Activated T-cell treated with anti-CD3 and anti-CD28 coated beads, Interleukin-2, amount 50 U/mL, for 4 hours (primary cell): ENCODE measurements at regions not wholly inside any gene's neighbourhood (a gene's known extent, or its start where the extent isn't known, plus 50 kb on each side); places are given as distances from the start of the nearest gene placed in this dataset.
"Not testable (repeated sequence)": the region's sequence is repeated elsewhere in the genome, so short reads cannot be mapped to it uniquely, and the experiment has no call there.

Experiments
- ATAC-seq, 2 donors: fragments of 200-7000 bp; cut with Tn5 transposase; one replicate each; pipeline ENCODE4 v1.10.0; 2021
- DNase-seq: peaks from one replicate; pipeline ENCODE4 v3.0.0-alpha.2; 2020
- H3K27me3 Mint-ChIP-seq: one replicate; pipeline ENCODE4 v1.8.0; 2021; ENCODE audit warnings: low read depth, mixed read lengths
- H3K36me3 Mint-ChIP-seq: one replicate; pipeline ENCODE4 v1.8.0; 2022; ENCODE audit warnings: mixed read lengths; ENCODE audit not compliant: insufficient read depth
- H3K4me1 Mint-ChIP-seq: one replicate; pipeline ENCODE4 v1.8.0; 2021; ENCODE audit warnings: low read depth, mixed read lengths
- H3K4me3 Mint-ChIP-seq: one replicate; pipeline ENCODE4 v1.8.0; 2021; ENCODE audit warnings: mild to moderate bottlenecking, moderate library complexity, mixed read lengths
- H3K9me3 Mint-ChIP-seq: one replicate; pipeline ENCODE4 v1.8.0; 2021; ENCODE audit warnings: mixed read lengths

DNA sequence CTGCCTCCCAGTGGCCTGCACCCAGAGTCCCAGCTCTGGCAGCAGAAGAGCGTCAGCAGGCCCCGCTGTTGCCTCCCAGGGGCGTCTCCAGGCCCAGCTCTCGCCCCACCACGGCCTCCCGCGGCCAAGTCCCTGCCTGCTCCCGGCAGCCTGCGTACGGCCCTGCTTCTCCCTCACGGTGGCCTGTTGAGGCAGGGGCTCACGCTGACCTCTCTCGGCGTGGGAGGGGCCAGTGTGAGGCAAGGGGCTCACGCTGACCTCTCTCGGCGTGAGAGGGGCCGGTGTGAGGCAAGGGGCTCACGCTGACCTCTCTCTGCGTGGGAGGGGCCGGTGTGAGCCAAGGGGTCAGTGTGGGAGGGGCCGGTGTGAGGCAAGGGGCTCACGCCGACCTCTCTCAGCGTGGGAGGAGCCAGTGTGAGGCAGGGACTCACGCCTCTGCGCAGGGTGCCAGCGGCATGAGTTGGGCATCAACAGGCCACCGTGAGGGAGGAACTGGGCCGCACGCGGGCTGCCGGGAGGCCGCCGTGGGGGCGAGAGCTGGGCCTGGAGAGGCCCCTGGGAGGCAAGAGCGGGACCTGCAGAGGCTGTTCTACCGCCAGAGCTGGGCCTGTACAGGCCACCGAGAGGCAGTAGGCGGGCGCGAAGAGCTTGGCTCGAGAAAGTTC is 254.1 kb upstream of the NUPR2 start:
- not testable (repeated sequence) for H3K36me3 Mint-ChIP-seq, DNase-seq, ATAC-seq, H3K4me3 Mint-ChIP-seq, H3K4me1 Mint-ChIP-seq, H3K27me3 Mint-ChIP-seq, H3K9me3 Mint-ChIP-seq

DNA sequence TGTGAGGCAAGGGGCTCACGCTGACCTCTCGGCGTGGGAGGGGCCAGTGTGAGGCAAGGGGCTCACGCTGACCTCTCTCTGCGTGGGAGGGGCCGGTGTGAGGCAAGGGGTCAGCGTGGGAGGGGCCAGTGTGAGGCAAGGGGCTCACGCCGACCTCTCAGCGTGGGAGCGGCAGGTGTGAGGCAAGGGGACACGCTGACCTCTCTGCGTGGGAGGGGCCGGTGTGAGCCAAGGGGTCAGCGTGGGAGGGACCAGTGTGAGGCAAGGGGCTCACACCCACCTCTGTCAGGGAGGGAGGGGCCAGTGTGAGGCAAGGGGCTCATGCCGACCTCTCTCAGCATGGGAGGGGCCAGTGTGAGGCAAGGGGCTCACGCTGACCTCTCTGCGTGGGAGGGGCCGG is 251.7 kb upstream of the NUPR2 start:
- not testable (repeated sequence) for H3K9me3 Mint-ChIP-seq, ATAC-seq

DNA sequence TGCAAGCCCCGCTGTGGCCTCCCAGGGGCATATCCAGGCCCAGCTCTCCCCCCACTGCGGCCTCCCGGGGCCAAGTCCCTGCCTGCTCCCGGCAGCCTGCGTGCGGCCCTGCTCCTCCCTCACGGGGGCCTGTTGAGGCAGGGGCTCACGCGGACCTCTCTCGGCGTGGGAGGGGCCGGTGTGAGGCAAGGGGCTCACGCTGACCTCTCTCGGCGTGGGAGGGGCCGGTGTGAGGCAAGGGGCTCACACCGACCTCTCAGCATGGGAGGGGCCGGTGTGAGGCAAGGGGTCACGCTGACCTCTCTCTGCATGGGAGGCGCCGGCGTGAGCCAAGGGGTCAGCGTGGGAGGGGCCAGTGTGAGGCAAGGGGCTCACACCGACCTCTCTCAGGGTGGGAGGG is 251.2 kb upstream of the NUPR2 start:
- not testable (repeated sequence) for DNase-seq, H3K4me1 Mint-ChIP-seq, ATAC-seq, H3K4me3 Mint-ChIP-seq, H3K27me3 Mint-ChIP-seq, H3K36me3 Mint-ChIP-seq, H3K9me3 Mint-ChIP-seq

More for the DNA sequence above, 251.7 kb upstream of the NUPR2 start:
- not testable (repeated sequence) for H3K4me3 Mint-ChIP-seq, H3K4me1 Mint-ChIP-seq, H3K36me3 Mint-ChIP-seq, H3K27me3 Mint-ChIP-seq, DNase-seq

DNA sequence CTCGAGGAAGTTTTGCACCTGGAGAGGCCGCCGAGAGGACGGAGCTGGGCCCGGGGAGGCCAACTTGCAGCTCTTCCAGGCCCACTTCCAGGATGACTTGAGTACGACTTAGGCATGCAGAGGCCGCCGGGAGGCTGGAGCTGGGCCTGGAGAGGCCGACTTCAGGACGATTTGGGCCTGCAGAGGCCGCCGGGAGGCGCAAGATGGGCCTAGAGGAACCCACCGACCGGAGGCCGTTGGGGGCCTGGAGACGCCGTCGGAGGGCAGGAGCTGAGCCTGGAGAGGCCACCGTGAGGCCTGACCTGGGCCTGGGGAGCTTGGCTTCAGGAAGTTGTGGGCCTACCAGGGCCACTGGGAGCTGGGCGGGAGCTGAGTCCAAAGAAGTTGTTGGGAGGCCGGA is 250.5 kb upstream of the NUPR2 start:
- not testable (repeated sequence) for H3K27me3 Mint-ChIP-seq, H3K4me1 Mint-ChIP-seq, H3K36me3 Mint-ChIP-seq, ATAC-seq, H3K9me3 Mint-ChIP-seq, DNase-seq, H3K4me3 Mint-ChIP-seq

DNA sequence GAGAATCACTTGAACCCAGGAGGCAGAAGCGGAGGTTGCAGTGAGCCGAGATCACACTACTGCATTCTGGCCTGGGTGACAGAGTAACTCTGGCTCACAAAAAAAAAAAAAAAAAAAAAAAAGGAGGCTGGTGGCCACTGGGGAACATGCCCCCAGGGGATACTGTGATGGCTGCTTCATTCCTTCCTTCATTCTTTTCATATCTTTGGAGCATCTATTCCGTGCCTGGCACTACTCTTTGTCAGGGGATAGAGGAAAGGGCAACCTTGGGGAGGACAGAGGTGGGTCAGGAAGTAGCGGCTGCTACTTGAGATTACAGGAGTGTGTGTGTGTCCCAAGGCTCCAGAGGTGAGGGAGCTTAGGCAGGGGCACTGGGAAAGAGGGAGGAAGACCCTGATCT is 236.4 kb upstream of the NUPR2 start:
- not testable (repeated sequence) for H3K36me3 Mint-ChIP-seq, ATAC-seq, H3K4me3 Mint-ChIP-seq, H3K9me3 Mint-ChIP-seq, DNase-seq, H3K27me3 Mint-ChIP-seq, H3K4me1 Mint-ChIP-seq

DNA sequence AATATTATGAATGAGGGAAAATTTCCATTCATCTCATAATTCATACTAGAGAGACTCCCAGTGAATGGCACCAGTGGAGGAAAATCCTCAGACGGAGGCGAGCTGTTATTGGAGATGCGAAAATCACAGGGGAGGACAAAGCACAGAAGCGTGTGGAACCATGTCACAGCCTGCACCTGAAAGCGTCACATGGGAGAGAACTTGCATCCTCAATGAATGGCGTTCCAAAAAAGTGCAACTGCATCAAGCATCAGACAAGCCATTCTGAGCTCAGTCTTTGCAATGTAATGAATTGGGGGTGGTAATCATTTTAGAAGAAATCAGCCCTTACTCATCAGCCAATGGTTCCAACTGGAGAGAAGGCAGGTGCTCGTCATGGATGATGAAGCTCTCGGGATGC is 235.0 kb upstream of the NUPR2 start:
- H3K36me3 Mint-ChIP-seq, ATAC-seq, H3K9me3 Mint-ChIP-seq, H3K27me3 Mint-ChIP-seq, H3K4me3 Mint-ChIP-seq, DNase-seq, H3K4me1 Mint-ChIP-seq: not testable (repeated sequence)

DNA sequence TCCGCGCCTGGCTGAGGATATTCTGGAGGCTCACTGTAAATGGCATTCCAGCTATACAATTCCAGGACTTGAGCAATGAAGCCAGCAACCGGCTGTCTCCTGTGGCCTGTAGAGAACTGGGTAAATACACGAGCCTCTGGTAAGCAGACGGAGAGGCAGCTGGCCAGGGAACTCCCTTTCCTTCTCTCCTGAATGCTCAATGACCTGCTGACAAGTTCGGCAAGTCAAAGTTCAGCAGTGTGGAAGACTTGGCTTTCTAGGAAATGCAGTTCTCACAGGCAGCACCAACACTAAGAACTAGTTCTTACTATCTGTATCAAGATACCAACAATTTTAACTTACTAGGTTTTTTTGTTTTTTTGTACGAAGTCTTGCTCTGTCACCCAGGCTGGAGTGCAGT is 232.1 kb upstream of the NUPR2 start:
- not testable (repeated sequence) for DNase-seq, ATAC-seq, H3K4me1 Mint-ChIP-seq, H3K4me3 Mint-ChIP-seq, H3K27me3 Mint-ChIP-seq, H3K36me3 Mint-ChIP-seq
- H3K9me3 Mint-ChIP-seq = peaks cover 10% of the 10 kb centered on the region

DNA sequence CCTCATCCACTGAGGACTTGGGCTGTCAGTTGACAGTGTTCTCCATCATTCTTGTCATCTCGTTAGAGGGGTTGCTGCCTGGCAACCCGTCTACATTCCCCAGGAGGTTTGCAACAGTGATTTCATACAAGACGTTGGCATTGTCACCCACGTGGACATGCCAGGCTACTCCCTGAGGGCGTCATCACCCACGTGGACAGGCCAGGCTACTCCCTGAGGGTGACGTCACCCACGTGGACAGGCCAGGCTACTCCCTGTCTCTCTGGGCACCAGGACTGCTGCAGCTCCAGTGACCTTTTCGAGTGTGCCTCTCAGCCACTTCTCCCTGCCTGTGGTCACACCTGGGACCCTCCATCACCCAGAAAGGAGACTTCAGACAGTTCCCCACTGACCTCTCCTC is 212.1 kb upstream of the NUPR2 start:
- H3K9me3 Mint-ChIP-seq, H3K36me3 Mint-ChIP-seq, H3K27me3 Mint-ChIP-seq, H3K4me3 Mint-ChIP-seq, H3K4me1 Mint-ChIP-seq, ATAC-seq, DNase-seq: not testable (repeated sequence)

DNA sequence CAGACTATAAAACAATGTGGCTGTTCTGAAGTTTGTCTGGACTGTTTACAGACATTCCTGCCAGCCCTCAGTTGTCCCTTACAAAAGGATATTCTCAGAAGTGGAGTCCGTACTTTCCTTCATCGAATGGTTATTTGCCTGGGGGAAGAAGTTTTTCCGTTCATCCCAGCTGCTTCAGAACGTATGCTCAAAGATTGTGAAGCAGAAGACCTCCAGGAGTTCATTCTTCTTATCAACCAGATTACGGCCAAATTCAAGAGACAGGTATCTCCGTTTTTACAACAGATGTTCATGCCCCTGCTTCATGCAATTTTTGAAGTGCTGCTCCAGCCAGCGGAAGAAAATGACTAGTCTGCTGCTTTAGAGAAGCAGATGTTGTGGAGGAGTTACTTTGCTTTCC is 174.3 kb upstream of the NUPR2 start:
- Mint-ChIP-seq H3K9me3 (peaks cover 22% of the 10 kb centered on the region), H3K4me3 (no peak overlapping the region), H3K27me3 (peaks cover 2% of the 10 kb centered on the region), H3K36me3 (no peaks in the 10 kb centered on the region), H3K4me1 (no peaks in the 10 kb centered on the region)
- ATAC-seq (no peak), DNase-seq (no peak)

DNA sequence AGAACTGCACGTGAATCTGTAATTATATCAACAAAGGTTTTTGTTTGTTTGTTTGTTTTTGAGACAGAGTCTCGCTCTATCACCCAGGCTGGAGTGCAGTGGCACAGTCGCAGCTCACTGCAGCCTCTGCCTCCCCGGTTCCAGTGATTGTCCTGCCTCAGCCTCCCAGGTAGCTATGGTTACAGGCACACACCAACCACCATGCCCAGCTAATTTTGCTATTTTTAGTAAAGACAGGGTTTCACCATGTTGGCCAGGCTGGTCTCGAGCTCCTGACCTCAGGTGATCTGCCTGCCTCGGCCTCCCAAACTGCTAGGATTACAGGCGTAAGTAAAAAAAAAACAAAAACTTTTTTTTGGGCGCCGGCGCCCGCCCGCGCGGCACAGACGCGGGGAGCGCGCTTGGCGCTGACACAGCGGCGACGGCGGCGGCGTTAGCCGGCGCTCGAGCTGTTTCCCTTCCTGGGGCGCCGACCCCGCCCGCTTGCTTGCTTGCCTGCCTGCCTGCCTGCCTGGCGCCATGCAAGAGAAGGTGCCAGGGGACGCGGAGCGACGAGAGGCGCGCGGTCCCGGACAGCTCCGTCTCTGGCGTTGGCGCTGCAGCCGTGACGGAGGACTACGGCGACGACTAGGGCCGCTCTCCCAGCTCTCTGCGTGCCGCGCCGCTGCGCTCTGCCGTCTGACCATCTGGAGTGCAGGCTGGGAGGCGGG is 171.4 kb upstream of the NUPR2 start:
- Mint-ChIP-seq H3K4me1 (no peaks in the 10 kb centered on the region), H3K36me3 (no peaks in the 10 kb centered on the region), H3K9me3 (peaks cover 26% of the 10 kb centered on the region), H3K4me3 (no peak overlapping the region), H3K27me3 (peaks cover 5% of the 10 kb centered on the region)
- no peak for DNase-seq
- no peak for ATAC-seq

DNA sequence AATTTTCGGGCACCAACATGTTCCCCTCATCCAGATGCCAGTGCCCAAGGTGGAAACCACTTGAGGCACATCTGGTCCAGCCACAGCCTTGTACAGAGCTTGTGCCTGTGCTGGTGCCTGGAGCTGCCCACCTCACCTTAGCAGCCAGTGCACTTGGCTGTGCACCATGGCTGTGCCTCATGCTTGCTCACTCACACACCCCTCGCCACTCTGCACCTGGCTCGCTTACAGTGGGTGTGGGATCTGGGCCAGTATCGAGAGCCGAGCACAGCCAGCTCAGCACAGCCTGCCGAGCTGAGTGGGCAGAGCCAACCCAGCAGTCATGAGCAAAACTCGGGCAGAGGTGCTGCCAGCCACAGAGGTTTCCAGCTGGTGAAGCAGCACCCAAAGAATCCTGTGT is 139.9 kb upstream of the NUPR2 start:
- no peaks in the 10 kb centered on the region for H3K36me3 Mint-ChIP-seq
- H3K27me3 Mint-ChIP-seq = no peaks in the 10 kb centered on the region
- no peaks in the 10 kb centered on the region for H3K4me1 Mint-ChIP-seq
- peaks cover 10% of the 10 kb centered on the region for H3K9me3 Mint-ChIP-seq
- ATAC-seq (no peak), DNase-seq (no peak)
- no peak overlapping the region for H3K4me3 Mint-ChIP-seq

DNA sequence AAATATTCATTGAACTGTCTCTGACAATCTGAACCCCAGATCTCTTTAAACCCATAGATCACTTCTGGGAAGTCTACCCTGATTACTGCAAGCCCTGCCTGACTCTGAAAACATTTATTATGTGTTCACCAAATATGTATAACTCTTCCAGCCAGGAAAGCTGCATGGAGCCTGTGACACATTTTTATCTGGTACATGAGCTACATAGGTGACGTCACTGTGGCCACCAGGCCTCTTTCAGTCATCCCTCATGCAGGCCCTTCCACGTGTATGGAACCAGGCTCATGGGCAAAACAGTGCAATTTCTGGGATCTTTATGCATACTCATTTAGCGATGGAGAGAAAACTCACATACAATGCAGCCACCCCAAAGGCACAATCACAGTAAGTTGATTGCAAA is 133.9 kb upstream of the NUPR2 start:
- no peak for ATAC-seq
- no peak overlapping the region for H3K4me3 Mint-ChIP-seq
- DNase-seq = no peak
- no peaks in the 10 kb centered on the region for H3K27me3 Mint-ChIP-seq
- no peaks in the 10 kb centered on the region for H3K36me3 Mint-ChIP-seq
- H3K9me3 Mint-ChIP-seq = peaks cover 6% of the 10 kb centered on the region
- H3K4me1 Mint-ChIP-seq = no peaks in the 10 kb centered on the region

DNA sequence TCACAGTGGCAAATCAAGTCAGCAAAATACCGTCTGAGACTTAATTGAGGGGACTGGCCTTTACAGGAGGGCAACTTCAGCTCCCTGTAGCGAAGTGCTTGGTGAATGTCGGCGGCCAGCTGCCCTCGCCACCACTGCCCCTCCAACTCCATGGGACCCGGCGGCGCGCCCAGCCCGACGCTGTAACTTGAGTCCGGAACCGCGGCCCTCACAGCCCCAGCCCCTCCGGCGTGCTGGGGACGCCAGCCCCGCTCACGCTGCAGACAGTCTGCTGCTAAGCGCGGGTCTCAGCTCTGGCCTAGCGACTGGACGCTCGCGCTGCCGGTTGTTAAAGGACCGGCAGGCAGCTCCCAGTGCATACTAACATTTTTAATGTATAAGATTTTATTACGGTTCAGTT is 113.4 kb upstream of the NUPR2 start:
- DNase-seq (no peak), ATAC-seq (no peak)
- Mint-ChIP-seq H3K36me3 (no peaks in the 10 kb centered on the region), H3K4me1 (no peaks in the 10 kb centered on the region), H3K27me3 (peaks cover 1% of the 10 kb centered on the region), H3K9me3 (no peaks in the 10 kb centered on the region), H3K4me3 (no peak overlapping the region)

DNA sequence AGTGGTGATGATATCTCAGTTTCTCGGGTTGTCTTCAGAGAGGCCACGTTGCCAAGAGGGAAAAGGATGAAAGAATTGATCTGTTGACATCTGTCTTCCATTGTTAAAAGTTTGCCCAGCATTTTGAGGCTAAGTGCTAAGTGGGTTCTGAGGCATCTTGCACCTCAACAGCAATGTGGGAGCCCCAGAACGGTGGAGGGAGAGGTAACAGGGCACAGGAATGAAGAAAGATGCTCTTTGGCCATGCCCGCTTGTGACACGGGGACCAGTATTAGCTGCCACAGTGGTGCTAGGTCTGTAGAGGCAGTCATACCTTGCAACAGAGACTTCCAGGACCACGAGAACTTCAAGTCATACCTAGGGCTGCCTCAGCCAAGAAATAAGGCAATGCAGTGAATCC is 106.6 kb upstream of the NUPR2 start:
- ATAC-seq = no peak
- H3K27me3 Mint-ChIP-seq = peaks cover 1% of the 10 kb centered on the region
- H3K4me1 Mint-ChIP-seq = no peaks in the 10 kb centered on the region
- no peak for DNase-seq
- no peaks in the 10 kb centered on the region for H3K36me3 Mint-ChIP-seq
- no peak overlapping the region for H3K4me3 Mint-ChIP-seq
- no peaks in the 10 kb centered on the region for H3K9me3 Mint-ChIP-seq

DNA sequence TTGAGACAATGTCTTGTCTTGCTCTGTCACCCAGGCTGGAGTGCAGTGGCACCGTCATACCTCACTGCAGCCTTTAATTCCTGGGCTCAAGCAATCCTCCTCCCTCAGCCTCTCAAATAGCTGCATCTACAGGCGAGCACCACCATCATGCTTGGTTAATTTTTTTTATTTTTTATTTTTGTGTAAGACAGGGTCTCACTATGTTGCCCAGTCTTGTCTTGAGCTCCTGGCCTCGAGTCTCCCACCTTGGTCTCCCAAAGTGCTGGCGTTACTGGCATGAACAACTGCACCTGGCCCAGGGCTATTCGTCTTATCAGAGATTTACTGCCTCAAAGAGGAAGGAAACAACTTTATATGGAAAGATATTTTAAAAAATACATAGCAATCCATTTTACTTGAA is 102.8 kb upstream of the NUPR2 start:
- DNase-seq (no peak), ATAC-seq (no peak)
- H3K36me3 Mint-ChIP-seq = no peaks in the 10 kb centered on the region
- H3K4me3 Mint-ChIP-seq = no peak overlapping the region
- H3K27me3 Mint-ChIP-seq = no peaks in the 10 kb centered on the region
- H3K4me1 Mint-ChIP-seq = no peaks in the 10 kb centered on the region
- H3K9me3 Mint-ChIP-seq = peaks cover 6% of the 10 kb centered on the region
